ENCODE measurements at regions not wholly inside any gene's neighbourhood (a gene's known extent, or its start where the extent isn't known, plus 50 kb on each side); places are given as distances from the start of the nearest gene placed in this dataset.
"Not testable (repeated sequence)": the region's sequence is repeated elsewhere in the genome, so short reads cannot be mapped to it uniquely, and the experiment has no call there.

- DNase-seq, result no peak
- Histone ChIP-seq H3K4me3 (no peak overlapping the region), H3K36me3 (replicated peaks in 1 of 2; ENCODE audit: insufficient read depth in 1 of 2, low read depth in 2 of 2) (no peaks in the 10 kb centered on the region), H3K4me1 (no peaks in the 10 kb centered on the region), H3K27me3 (no peaks in the 10 kb centered on the region), H3K27ac (no peak overlapping the region), H3K9me3 (no peaks in the 10 kb centered on the region)
- intact Hi-C loops (cut with DNase I), result no loop called here
- ATAC-seq, result no peak
- WGBS, 2 donors, result 45 to 61% methylated on average over 3 of the region's 3 CpGs
- TF ChIP-seq POLR2A (IDR thresholded peaks at IDR 0.05), result no peak
- TF ChIP-seq CTCF (IDR thresholded peaks at IDR 0.05), result no peak
Observed at GRCh38 chr3:153789380-153789779, 331.8 kb upstream of the ARHGEF26 start.

GRCh38 chr3:153797056-153797455 is 324.1 kb upstream of the ARHGEF26 start:
- H3K9me3 ChIP-seq; DNase-seq; H3K4me1 ChIP-seq; H3K36me3 ChIP-seq (replicated peaks in 1 of 2; ENCODE audit: insufficient read depth in 1 of 2, low read depth in 2 of 2); intact Hi-C loops (cut with DNase I); ATAC-seq; H3K27ac ChIP-seq; H3K4me3 ChIP-seq; H3K27me3 ChIP-seq: not testable (repeated sequence)
- 77 to 92% methylated on average over 7 to 11 of the region's 13 CpGs for whole genome bisulfite sequencing, 2 donors

GRCh38 chr3:153809097-153809496 is 312.1 kb upstream of the ARHGEF26 start:
- Histone ChIP-seq H3K27me3 (no peaks in the 10 kb centered on the region), H3K4me3 (no peak overlapping the region), H3K27ac (no peak overlapping the region), H3K4me1 (no peaks in the 10 kb centered on the region), H3K9me3 (no peaks in the 10 kb centered on the region), H3K36me3 (replicated peaks in 1 of 2; ENCODE audit: insufficient read depth in 1 of 2, low read depth in 2 of 2) (no peaks in the 10 kb centered on the region)
- no peak for ATAC-seq
- intact Hi-C loops (cut with DNase I), result no loop called here
- 46 to 48% methylated on average over 2 of the region's 2 CpGs for WGBS, 2 donors
- no peak for DNase-seq
- TF ChIP-seq CTCF (IDR thresholded peaks at IDR 0.05), result no peak
- no peak for TF ChIP-seq POLR2A (IDR thresholded peaks at IDR 0.05)

- Histone ChIP-seq H3K36me3 (replicated peaks in 1 of 2; ENCODE audit: insufficient read depth in 1 of 2, low read depth in 2 of 2) (no peaks in the 10 kb centered on the region), H3K27me3 (no peaks in the 10 kb centered on the region), H3K9me3 (no peaks in the 10 kb centered on the region), H3K4me3 (no peak overlapping the region), H3K4me1 (no peaks in the 10 kb centered on the region), H3K27ac (no peak overlapping the region)
- intact Hi-C loops (cut with DNase I), result no loop called here
- DNase-seq (no peak), ATAC-seq (no peak)
- TF ChIP-seq CTCF (IDR thresholded peaks at IDR 0.05) (no peak), POLR2A (IDR thresholded peaks at IDR 0.05) (no peak)
Observed at GRCh38 chr3:153818338-153818737, 302.9 kb upstream of the ARHGEF26 start.

GRCh38 chr3:153820035-153820434 is 301.2 kb upstream of the ARHGEF26 start:
- no peaks in the 10 kb centered on the region for H3K4me1 ChIP-seq
- H3K27me3 ChIP-seq, result no peaks in the 10 kb centered on the region
- intact Hi-C loops (cut with DNase I), result no loop called here
- H3K9me3 ChIP-seq, result no peaks in the 10 kb centered on the region
- DNase-seq, result no peak
- no peak overlapping the region for H3K27ac ChIP-seq
- no peaks in the 10 kb centered on the region for H3K36me3 ChIP-seq (replicated peaks in 1 of 2; ENCODE audit: insufficient read depth in 1 of 2, low read depth in 2 of 2)
- TF ChIP-seq POLR2A (IDR thresholded peaks at IDR 0.05) (no peak), CTCF (IDR thresholded peaks at IDR 0.05) (no peak)
- H3K4me3 ChIP-seq, result no peak overlapping the region
- ATAC-seq, result no peak

- intact Hi-C loops (cut with DNase I); H3K4me3 ChIP-seq; DNase-seq; ATAC-seq; H3K27ac ChIP-seq; H3K4me1 ChIP-seq; H3K36me3 ChIP-seq (replicated peaks in 1 of 2; ENCODE audit: insufficient read depth in 1 of 2, low read depth in 2 of 2); H3K27me3 ChIP-seq; H3K9me3 ChIP-seq: not testable (repeated sequence)
- 67 to 89% methylated on average over 3 of the region's 3 CpGs for WGBS, 2 donors
Observed at GRCh38 chr3:153828346-153828745, 292.8 kb upstream of the ARHGEF26 start.

Measured in body of pancreas (tissue), 4 donors.